ENCODE measurements at regions not wholly inside any gene's neighbourhood (a gene's known extent, or its start where the extent isn't known, plus 50 kb on each side); places are given as distances from the start of the nearest gene placed in this dataset.

DNA sequence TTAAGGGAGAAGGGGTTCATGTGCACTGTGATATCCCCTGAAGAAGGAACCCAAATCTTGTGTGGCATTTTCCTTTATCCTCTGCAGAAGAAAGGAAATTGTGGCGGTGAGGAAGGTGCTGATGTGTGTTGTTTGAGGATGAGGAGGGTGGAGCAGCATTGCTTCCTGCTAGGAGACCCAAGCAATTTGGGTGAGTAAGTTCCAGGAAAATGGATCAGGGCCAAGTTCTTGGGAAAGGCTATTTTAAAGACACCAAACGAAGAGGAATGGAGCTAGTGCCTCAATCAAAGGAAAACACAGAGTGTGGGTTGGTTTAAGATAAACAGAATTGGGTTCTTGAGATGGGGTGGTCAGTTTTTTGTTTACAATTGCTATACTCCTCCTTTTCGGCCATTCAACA is 86.7 kb upstream of the MARK1 start:
- Histone ChIP-seq H3K9me3 (ENCODE audit: low read depth) (no peaks in the 10 kb centered on the region), H3K4me3 (no peak overlapping the region), H3K4me1 (ENCODE audit: low read depth) (peaks cover 5% of the 10 kb centered on the region), H3K27ac (no peak overlapping the region), H3K36me3 (no peaks in the 10 kb centered on the region), H3K27me3 (no peaks in the 10 kb centered on the region)
- TF ChIP-seq, protein P1, sequence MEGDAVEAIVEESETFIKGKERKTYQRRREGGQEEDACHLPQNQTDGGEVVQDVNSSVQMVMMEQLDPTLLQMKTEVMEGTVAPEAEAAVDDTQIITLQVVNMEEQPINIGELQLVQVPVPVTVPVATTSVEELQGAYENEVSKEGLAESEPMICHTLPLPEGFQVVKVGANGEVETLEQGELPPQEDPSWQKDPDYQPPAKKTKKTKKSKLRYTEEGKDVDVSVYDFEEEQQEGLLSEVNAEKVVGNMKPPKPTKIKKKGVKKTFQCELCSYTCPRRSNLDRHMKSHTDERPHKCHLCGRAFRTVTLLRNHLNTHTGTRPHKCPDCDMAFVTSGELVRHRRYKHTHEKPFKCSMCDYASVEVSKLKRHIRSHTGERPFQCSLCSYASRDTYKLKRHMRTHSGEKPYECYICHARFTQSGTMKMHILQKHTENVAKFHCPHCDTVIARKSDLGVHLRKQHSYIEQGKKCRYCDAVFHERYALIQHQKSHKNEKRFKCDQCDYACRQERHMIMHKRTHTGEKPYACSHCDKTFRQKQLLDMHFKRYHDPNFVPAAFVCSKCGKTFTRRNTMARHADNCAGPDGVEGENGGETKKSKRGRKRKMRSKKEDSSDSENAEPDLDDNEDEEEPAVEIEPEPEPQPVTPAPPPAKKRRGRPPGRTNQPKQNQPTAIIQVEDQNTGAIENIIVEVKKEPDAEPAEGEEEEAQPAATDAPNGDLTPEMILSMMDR (IDR thresholded peaks at IDR 0.05; ENCODE audit: low read depth, low read length): no peak
- DNase-seq (ENCODE audit: low read depth in 1 of 2, low spot score in 1 of 2): no peak

DNA sequence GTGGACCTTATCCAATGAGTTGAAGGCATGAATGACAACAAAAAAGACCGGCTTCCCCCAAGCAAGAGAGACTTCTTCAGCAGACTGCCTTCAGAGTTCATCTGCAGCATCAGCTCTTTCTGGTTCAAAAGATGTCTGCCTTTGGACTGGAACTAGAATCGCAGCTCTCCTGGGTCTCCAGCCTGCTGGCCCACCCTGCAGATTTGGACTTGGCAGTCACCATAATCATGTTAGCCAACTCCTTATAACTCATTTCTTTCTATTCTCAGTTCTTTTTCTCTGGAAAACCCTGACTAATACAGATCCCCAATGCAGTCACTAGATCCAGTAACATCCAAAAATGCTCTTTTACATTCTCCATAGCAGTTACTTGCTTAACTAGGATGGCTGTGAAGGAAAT is 89.2 kb upstream of the MARK1 start:
- H3K27me3 ChIP-seq: no peaks in the 10 kb centered on the region
- no peaks in the 10 kb centered on the region for H3K36me3 ChIP-seq
- no peak overlapping the region for H3K4me3 ChIP-seq
- peaks cover 18% of the 10 kb centered on the region for H3K4me1 ChIP-seq (ENCODE audit: low read depth)
- no peak for DNase-seq (ENCODE audit: low read depth in 1 of 2, low spot score in 1 of 2)
- no peaks in the 10 kb centered on the region for H3K9me3 ChIP-seq (ENCODE audit: low read depth)
- TF ChIP-seq, protein P1 (IDR thresholded peaks at IDR 0.05; ENCODE audit: low read depth, low read length): no peak
- H3K27ac ChIP-seq: no peak overlapping the region

DNA sequence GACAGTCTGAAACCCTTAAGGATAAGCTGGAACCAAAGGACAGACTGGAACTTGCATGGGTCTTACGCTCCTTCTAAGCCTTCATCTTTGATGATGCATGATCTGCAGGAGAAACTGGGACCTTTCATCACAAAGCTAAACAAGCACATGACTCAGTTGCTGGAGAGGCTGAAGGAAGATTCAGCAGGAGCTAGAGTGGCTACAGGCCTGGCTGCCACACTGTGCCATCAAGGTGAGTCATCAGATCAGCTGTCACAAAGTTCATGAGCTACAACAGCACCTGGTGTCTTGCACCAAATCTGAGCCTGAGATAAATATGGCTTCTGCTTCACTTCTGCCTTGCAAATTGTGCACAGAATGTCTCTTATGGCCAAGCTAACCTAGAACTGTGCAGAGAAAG is 95.5 kb upstream of the MARK1 start:
- no peaks in the 10 kb centered on the region for H3K27me3 ChIP-seq
- H3K27ac ChIP-seq: no peak overlapping the region
- H3K4me3 ChIP-seq: no peak overlapping the region
- peaks cover 18% of the 10 kb centered on the region for H3K4me1 ChIP-seq (ENCODE audit: low read depth)
- TF ChIP-seq, protein P1 (IDR thresholded peaks at IDR 0.05; ENCODE audit: low read depth, low read length): no peak
- H3K9me3 ChIP-seq (ENCODE audit: low read depth): no peaks in the 10 kb centered on the region
- no peaks in the 10 kb centered on the region for H3K36me3 ChIP-seq
- DNase-seq (ENCODE audit: low read depth in 1 of 2, low spot score in 1 of 2): no peak

GRCh38 chr1:220431554-220432239 is 96.2 kb upstream of the MARK1 start:
- Histone ChIP-seq H3K36me3 (no peaks in the 10 kb centered on the region), H3K9me3 (ENCODE audit: low read depth) (no peaks in the 10 kb centered on the region), H3K27me3 (no peaks in the 10 kb centered on the region), H3K27ac (no peak overlapping the region), H3K4me1 (ENCODE audit: low read depth) (peaks cover 18% of the 10 kb centered on the region), H3K4me3 (no peak overlapping the region)
- TF ChIP-seq, protein P1 (IDR thresholded peaks at IDR 0.05; ENCODE audit: low read depth, low read length): no peak
- DNase-seq (ENCODE audit: low read depth in 1 of 2, low spot score in 1 of 2): no peak

DNA sequence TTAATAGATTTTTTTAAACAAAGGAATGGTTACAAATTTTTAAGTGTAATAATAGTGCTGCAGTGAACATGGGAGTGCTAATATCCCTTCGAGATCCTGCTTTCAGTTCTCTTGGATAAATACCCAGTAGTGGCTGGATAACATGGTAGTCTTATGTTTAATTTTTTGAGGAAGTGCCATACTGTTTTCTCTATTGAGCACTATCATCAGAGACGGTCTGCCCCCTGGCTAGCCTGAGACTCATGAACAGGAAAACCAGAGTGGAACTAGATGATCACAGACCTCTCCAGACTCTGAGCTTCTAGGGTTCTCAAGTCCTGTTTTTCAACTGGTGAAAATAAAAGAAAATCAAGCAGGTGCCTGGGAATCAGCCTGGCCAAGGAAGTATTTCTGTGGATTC is 97.3 kb upstream of the MARK1 start:
- H3K27me3 ChIP-seq: no peaks in the 10 kb centered on the region
- no peak overlapping the region for H3K4me3 ChIP-seq
- no peaks in the 10 kb centered on the region for H3K36me3 ChIP-seq
- H3K4me1 ChIP-seq (ENCODE audit: low read depth): peaks cover 7% of the 10 kb centered on the region
- H3K27ac ChIP-seq: no peak overlapping the region
- TF ChIP-seq, protein P1 (IDR thresholded peaks at IDR 0.05; ENCODE audit: low read depth, low read length): no peak
- H3K9me3 ChIP-seq (ENCODE audit: low read depth): no peaks in the 10 kb centered on the region
- DNase-seq (ENCODE audit: low read depth in 1 of 2, low spot score in 1 of 2): no peak

All from cardiac muscle cell (in vitro differentiated cells and primary cell).